ENCODE measurements at regions not wholly inside any gene's neighbourhood (a gene's known extent, or its start where the extent isn't known, plus 50 kb on each side); places are given as distances from the start of the nearest gene placed in this dataset.
"Not testable (repeated sequence)": the region's sequence is repeated elsewhere in the genome, so short reads cannot be mapped to it uniquely, and the experiment has no call there.

DNA sequence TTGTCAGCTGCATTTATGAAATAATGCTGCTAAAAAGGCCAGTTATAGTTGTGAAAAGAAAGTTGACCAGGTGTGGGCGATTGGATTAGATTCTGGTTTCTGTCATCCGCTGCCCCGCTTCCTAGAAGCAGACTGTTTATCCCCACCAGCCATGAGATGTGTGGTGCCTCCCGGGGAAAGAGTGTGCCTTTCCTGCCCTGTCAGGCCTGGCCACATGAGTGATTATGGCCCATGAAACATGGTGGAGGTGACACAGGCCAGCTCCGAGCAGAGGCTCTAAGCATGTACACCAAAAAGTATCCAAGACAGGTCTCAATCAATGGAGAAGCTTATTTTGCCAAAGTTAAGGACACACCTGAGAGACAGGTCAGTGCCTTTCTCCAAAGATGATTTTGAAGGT lies 85.4 kb upstream of the ABHD2 start:
- peaks cover 8% of the 10 kb centered on the region for H3K27me3 Mint-ChIP-seq
- ATAC-seq, result no peak
- H3K4me3 Mint-ChIP-seq, result no peak overlapping the region
- H3K27ac Mint-ChIP-seq, result no peak overlapping the region
- H3K9me3 Mint-ChIP-seq (ENCODE audit: low read depth), result no peaks in the 10 kb centered on the region
- H3K4me1 Mint-ChIP-seq, result peaks cover 8% of the 10 kb centered on the region
- no peak for DNase-seq
- no peaks in the 10 kb centered on the region for H3K36me3 Mint-ChIP-seq
- CTCF ChIA-PET, result interaction anchor here (1.3 to 1.9 kb wide), 3 partner anchors 13 to 204 kb away, joined by 3 to 14 read pairs (median 3); no protein-coding TSS in a partner anchor

DNA sequence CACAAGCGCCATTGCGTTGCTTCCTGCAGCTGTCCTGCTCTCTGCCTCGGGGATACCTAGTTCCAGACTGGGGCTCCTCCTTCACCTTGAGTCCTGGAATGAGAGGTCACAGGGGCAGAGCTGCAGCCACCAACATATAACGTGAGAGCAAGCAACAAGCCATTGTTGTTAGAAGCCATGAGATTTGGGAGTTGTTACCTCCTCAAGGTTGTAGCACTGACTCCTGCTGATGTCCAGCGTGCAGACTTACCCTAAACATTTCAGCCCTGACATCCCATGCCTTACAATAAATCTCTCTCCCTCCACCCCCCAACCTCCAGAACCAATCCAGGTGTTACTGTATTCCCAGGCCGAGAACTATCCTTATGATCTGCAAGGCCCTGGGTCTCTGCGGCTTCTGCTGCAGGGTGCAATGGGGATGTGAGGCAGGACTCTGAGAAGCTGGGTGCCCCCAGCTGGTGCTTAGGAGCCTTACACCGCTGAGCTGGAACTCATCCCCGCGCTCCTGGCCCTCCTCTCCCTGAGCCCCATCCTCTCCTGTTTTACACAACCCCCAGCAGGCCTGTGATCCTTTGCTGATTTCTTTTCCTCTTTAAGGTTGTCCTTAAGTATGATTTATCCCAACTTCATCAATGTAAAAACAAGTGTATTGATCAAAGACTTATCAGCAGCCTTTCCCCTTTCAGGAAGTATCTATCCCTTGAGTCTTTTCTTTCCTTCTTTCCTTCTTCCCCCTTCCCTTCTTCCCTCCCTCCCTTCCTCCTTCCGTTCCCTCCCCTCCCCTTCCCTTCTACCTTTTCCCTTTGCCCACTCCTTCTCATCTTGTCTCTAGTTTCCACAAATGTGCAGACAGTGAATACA lies 84.2 kb upstream of the ABHD2 start:
- Mint-ChIP-seq H3K4me3 (no peak overlapping the region), H3K27ac (no peak overlapping the region), H3K36me3 (no peaks in the 10 kb centered on the region), H3K4me1 (peaks cover 8% of the 10 kb centered on the region), H3K9me3 (ENCODE audit: low read depth) (no peaks in the 10 kb centered on the region), H3K27me3 (peaks cover 10% of the 10 kb centered on the region)
- ATAC-seq, result no peak
- CTCF ChIA-PET, result interaction anchor here (1.3 to 1.9 kb wide), 3 partner anchors 11 to 203 kb away, joined by 3 to 14 read pairs (median 3); no protein-coding TSS in a partner anchor
- DNase-seq, result no peak

DNA sequence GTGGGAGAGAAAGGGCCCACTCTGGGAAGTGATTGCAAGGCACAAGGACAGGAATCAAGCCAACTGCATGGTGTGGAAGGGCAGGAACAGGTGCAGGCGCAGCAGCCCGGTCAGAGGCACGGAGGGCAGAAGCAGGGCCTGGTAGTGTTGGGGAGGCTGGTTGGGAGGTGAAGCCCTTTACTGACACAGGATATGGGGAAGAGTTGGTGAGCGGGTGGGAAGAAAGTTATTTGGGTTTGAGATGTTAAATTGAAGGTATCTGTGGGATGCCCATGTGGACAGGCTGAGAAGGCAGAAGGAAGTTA lies 83.6 kb upstream of the ABHD2 start:
- Mint-ChIP-seq H3K27ac (no peak overlapping the region), H3K27me3 (peaks cover 16% of the 10 kb centered on the region), H3K4me1 (peaks cover 8% of the 10 kb centered on the region), H3K36me3 (no peaks in the 10 kb centered on the region), H3K4me3 (no peak overlapping the region), H3K9me3 (ENCODE audit: low read depth) (no peaks in the 10 kb centered on the region)
- no peak for ATAC-seq
- CTCF ChIA-PET, result interaction anchor here (0.7 to 1.9 kb wide), 2 partner anchors 100 to 380 kb away, joined by 3 to 14 read pairs; no protein-coding TSS in a partner anchor
- DNase-seq, result no peak

DNA sequence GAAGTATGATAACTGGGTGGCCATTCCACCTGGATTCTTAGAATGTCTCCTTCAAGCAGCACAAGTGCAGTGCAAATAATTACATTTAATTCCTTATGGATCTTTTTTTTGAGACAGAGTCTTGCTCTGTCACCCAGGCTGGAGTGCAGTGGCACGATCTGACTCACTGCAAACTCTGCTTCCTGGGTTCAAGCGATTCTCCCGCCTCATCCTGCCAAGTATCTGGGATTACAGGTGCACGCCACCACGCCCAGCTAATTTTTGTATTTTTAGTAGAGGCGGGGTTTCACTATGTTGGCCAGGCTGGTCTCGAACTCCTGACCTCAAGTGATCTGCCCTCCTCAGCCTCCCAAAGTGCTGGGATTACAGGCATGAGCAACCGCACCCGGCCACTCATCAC lies 80.7 kb upstream of the ABHD2 start:
- peaks cover 27% of the 10 kb centered on the region for H3K27me3 Mint-ChIP-seq
- H3K4me1 Mint-ChIP-seq; H3K9me3 Mint-ChIP-seq (ENCODE audit: low read depth); H3K36me3 Mint-ChIP-seq; H3K27ac Mint-ChIP-seq; H3K4me3 Mint-ChIP-seq; DNase-seq; ATAC-seq; CTCF ChIA-PET: not testable (repeated sequence)

DNA sequence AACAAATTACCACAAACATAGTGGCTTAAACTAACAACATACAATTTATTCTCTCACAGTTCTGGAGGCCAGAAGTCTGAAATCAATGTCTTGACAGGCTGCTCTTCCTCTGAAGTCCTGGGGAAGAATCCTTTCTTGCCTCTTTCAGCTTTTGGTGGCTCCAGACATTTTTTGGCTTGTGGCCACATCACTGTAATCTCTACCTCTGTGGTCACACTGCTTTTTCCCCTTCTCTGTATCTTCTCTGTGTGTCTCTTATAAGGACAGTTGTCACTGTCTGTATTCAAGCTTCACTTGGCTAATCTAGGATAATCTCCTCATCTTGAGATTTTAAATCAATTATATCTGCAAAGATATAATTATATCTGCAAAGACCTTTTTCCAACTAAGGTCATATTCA lies 80.3 kb upstream of the ABHD2 start:
- Mint-ChIP-seq H3K4me1 (no peaks in the 10 kb centered on the region), H3K36me3 (no peaks in the 10 kb centered on the region), H3K27ac (no peak overlapping the region), H3K4me3 (no peak overlapping the region), H3K9me3 (ENCODE audit: low read depth) (no peaks in the 10 kb centered on the region), H3K27me3 (peaks cover 28% of the 10 kb centered on the region)
- ATAC-seq (no peak), DNase-seq (no peak)
- CTCF ChIA-PET, result no interaction called here

DNA sequence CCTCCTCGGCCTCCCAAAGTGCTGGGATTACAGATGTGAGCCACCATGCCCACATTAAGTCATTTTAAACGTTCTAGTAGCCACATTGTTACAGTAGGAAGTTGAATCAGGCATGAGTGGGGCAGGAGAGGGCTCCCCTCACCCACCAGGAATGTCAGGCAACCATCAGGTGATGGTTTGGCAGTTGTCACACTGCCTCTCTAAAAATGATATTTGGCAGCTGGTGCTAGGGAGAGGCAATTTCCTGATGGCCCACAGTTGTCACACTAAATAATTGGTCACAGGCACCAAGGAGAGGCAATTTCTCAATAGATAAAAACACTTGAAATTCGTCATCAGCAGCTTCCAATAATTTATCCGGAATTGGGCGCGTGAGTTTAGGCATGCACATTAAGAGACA lies 79.2 kb upstream of the ABHD2 start:
- CTCF ChIA-PET, result interaction anchor here (0.6 to 1.9 kb wide), 2 partner anchors 31 to 104 kb away, joined by 3 to 6 read pairs; no protein-coding TSS in a partner anchor
- no peak for ATAC-seq
- H3K9me3 Mint-ChIP-seq (ENCODE audit: low read depth), result no peaks in the 10 kb centered on the region
- DNase-seq, result no peak
- H3K36me3 Mint-ChIP-seq, result no peaks in the 10 kb centered on the region
- no peaks in the 10 kb centered on the region for H3K4me1 Mint-ChIP-seq
- H3K4me3 Mint-ChIP-seq, result no peak overlapping the region
- no peak overlapping the region for H3K27ac Mint-ChIP-seq
- peaks cover 33% of the 10 kb centered on the region for H3K27me3 Mint-ChIP-seq

DNA sequence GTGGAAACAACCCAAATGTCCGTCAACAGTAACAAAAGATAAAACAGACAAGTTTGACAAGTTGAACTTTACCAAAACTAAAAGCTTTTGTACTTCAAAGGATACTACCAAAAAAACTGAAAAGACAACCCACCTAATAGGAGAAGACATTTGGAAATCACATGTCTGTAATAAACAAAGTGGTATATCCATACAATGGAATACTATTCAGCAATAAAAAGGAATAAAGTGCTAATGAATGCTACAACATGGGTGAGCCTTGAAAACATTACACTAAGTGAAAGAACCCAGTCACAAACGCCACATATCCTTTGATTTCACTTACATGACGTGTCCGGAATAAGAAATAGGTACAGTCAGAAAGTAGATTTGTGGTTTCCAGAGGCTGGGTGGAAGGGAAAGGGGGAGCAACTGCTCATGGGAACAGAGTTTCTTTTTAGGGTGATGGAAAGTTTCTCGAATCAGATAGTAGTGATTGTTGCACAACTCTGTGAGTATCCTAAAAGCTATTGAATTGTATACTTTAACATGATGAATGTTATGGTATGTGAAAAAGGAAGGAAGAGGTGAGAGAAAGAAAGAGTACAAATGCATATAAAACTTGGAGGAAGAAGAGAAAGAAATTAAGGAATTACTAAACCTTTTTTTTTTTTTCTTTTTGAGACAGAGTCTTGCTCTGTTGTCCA lies 72.7 kb upstream of the ABHD2 start:
- Mint-ChIP-seq H3K36me3 (no peaks in the 10 kb centered on the region), H3K4me1 (peaks cover 20% of the 10 kb centered on the region), H3K9me3 (ENCODE audit: low read depth) (no peaks in the 10 kb centered on the region), H3K27me3 (peaks cover 46% of the 10 kb centered on the region), H3K27ac (no peak overlapping the region), H3K4me3 (no peak overlapping the region)
- CTCF ChIA-PET, result interaction anchor here (0.6 to 2.0 kb wide), 3 partner anchors 12 to 110 kb away, joined by 3 to 10 read pairs (median 3); no protein-coding TSS in a partner anchor
- ATAC-seq (no peak), DNase-seq (no peak)

DNA sequence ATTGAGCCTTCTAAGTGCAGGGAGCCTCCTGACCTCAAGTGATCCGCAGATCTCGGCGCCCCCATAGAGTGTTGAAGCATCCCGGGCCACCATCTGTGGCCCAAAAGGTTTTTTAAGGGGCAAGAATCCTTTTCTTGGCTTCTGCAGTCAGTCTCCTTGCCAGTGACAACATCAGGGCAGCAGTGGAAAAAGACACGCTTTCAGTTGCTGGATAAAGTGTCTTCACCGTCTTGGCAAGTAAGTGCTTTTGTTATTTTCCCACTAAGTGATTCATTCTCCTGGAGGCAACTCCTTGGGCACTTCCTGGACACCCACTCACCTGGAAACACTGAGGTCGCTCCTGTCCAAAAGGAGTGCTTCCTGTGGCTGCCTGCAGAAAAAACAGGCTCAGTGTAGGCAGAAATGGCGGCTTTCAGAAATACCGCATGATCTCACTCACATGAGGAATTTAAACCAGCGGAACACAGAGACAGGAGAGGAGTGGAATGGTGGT lies 71.7 kb upstream of the ABHD2 start:
- ATAC-seq (no peak), DNase-seq (no peak)
- H3K36me3 Mint-ChIP-seq, result no peaks in the 10 kb centered on the region
- peaks cover 20% of the 10 kb centered on the region for H3K4me1 Mint-ChIP-seq
- peaks cover 43% of the 10 kb centered on the region for H3K27me3 Mint-ChIP-seq
- no peak overlapping the region for H3K27ac Mint-ChIP-seq
- no peaks in the 10 kb centered on the region for H3K9me3 Mint-ChIP-seq (ENCODE audit: low read depth)
- H3K4me3 Mint-ChIP-seq, result no peak overlapping the region
- CTCF ChIA-PET, result interaction anchor here (0.7 to 2.5 kb wide), 5 partner anchors 11 to 125 kb away, joined by 3 to 23 read pairs (median 9); partner anchors contain the start of gene HAPLN3

DNA sequence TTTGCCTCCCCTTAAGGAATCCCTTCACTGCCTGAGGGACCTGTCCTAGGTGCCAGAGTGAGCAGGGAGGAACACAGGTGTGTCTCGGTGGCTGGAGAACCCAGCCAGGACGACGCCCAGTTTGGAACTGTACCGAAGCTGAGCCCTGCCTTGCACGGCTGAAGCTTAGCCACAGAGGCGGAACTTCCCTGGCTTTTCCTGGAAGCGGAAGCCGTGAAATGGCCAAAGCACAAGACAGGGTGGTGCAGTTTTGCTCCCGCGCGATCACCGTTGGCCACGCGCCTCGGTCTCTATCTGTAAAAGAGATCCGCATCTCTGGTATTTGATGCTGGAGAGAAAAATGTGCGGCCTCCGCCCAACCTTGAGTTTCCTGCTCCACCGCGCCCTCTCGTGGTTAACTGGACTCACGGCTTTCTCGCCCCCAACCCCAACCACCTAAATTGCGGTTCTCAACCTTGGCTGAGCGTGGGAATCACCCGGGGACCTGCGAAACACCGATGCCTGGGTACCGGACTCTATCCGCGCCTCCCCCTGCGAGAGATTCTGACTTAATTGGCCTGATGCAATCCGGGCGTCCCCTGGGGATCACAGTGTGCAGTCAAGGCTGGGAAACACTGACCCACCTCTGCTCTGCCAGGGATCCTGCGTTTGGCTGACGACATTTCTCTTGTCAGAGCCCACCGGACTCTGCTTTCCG lies 70.7 kb upstream of the ABHD2 start:
- CTCF ChIA-PET, result interaction anchor here (0.7 to 2.5 kb wide), 8 partner anchors 10 to 189 kb away, joined by 3 to 23 read pairs (median 3); partner anchors contain the start of gene HAPLN3
- Mint-ChIP-seq H3K9me3 (ENCODE audit: low read depth) (no peaks in the 10 kb centered on the region), H3K27me3 (peaks cover 45% of the 10 kb centered on the region), H3K36me3 (no peaks in the 10 kb centered on the region), H3K27ac (peak overlapping the region; percentile 47), H3K4me3 (peak overlapping the region; percentile 57), H3K4me1 (peaks cover 20% of the 10 kb centered on the region)
- ATAC-seq (peak; percentile 87), DNase-seq (peak; percentile 87)

DNA sequence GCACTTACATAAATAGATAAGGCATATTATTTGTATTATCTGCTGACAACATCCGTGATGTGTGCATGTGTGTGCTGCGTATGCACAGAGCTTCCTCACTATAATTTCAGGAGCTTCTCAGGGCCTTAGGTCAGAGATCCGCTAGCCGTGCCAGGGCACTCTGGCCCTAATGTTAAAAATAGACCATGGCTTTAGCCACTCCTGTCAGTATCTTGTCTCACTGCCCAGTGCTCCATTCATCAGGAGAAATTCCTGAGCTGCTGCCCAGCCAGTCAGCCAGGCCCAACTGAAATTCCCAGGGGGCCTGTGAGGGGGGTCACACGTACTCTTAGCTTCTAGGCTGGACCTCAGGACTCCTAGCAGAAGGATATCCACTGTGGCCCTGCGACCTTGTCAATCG lies 70.0 kb upstream of the ABHD2 start:
- no peak for ATAC-seq
- Mint-ChIP-seq H3K36me3 (no peaks in the 10 kb centered on the region), H3K4me3 (no peak overlapping the region), H3K27me3 (peaks cover 42% of the 10 kb centered on the region), H3K4me1 (peaks cover 20% of the 10 kb centered on the region), H3K9me3 (ENCODE audit: low read depth) (no peaks in the 10 kb centered on the region), H3K27ac (no peak overlapping the region)
- CTCF ChIA-PET, result interaction anchor here (0.9 to 2.5 kb wide), 6 partner anchors 10 to 189 kb away, joined by 3 to 23 read pairs (median 4); partner anchors contain the start of gene HAPLN3
- no peak for DNase-seq

DNA sequence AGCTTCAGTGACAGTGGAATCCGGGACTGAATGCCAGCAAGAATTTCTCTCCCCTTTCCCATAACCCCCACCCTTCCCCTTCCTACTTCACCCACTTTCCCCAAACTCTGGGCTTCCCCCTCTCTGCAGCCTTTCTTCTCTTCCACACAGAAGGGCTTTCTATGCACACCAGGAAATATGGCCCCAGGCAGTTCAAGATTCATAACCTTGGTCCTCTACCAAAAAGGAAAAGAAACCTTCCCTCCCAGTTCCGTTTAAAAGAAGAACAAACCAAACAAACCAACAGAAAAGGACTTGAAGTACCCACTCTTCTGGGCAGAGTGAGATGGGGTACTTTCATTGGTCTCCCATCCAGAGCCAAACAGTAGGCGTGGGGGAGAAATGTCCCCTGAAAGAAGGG lies 68.8 kb upstream of the ABHD2 start:
- ATAC-seq, result no peak
- H3K4me3 Mint-ChIP-seq, result no peak overlapping the region
- H3K36me3 Mint-ChIP-seq, result no peaks in the 10 kb centered on the region
- no peak overlapping the region for H3K27ac Mint-ChIP-seq
- peaks cover 20% of the 10 kb centered on the region for H3K4me1 Mint-ChIP-seq
- DNase-seq, result no peak
- peaks cover 38% of the 10 kb centered on the region for H3K27me3 Mint-ChIP-seq
- CTCF ChIA-PET, result interaction anchor here (2.4 to 2.5 kb wide), 2 partner anchors 8 to 115 kb away, joined by 9 to 23 read pairs; no protein-coding TSS in a partner anchor
- H3K9me3 Mint-ChIP-seq (ENCODE audit: low read depth), result no peaks in the 10 kb centered on the region

DNA sequence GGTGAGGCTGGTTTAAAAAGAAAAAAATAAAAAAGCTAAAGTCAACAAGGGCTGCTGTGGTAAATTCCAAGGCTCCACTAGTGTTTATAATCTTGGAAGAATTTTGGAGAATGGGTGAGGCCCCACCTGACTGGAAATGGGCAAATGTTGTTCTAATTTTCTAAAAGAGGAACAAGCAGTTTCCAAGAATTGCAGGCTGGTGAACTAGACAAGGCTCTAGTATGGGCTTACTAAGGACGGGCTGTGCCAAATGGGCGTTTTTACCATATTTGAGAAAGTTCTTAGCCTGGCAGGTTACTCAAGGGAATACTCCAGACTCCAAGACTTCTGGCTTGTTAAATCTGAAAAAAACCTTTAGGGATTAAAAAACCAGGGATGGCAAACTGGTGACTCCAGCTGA lies 67.0 kb upstream of the ABHD2 start:
- no peaks in the 10 kb centered on the region for H3K36me3 Mint-ChIP-seq
- ATAC-seq (no peak), DNase-seq (no peak)
- H3K9me3 Mint-ChIP-seq (ENCODE audit: low read depth), result no peaks in the 10 kb centered on the region
- H3K4me1 Mint-ChIP-seq, result peaks cover 20% of the 10 kb centered on the region
- CTCF ChIA-PET, result interaction anchor here (1.1 to 2.8 kb wide), 3 partner anchors 34 to 117 kb away, joined by 3 to 18 read pairs (median 3); no protein-coding TSS in a partner anchor
- H3K27ac Mint-ChIP-seq, result no peak overlapping the region
- H3K27me3 Mint-ChIP-seq, result peaks cover 26% of the 10 kb centered on the region
- no peak overlapping the region for H3K4me3 Mint-ChIP-seq

DNA sequence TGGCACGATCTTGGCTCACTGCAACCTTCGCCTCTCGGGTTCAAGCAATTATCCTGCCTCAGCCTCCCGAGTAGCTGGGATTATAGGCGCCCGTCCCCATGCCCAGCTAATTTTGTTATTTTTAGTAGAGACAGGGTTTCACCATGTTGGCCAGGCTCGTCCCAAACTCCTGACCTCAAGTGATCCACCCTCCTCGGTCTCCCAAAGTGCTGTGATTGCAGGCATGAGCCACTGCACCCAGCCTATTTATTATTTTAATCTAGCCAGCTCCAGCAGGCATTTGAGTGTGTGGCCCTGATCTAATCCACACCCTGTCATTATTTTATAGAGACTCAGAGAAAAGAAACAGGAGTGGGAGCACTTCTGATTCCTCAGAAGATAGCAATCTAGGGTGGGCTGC lies 66.4 kb upstream of the ABHD2 start:
- H3K36me3 Mint-ChIP-seq; H3K9me3 Mint-ChIP-seq (ENCODE audit: low read depth); DNase-seq; H3K4me3 Mint-ChIP-seq; ATAC-seq; H3K27ac Mint-ChIP-seq: not testable (repeated sequence)
- CTCF ChIA-PET, result interaction anchor here (1.1 to 2.8 kb wide), 5 partner anchors 33 to 336 kb away, joined by 3 to 18 read pairs (median 3); no protein-coding TSS in a partner anchor
- Mint-ChIP-seq H3K4me1 (peaks cover 17% of the 10 kb centered on the region), H3K27me3 (peaks cover 21% of the 10 kb centered on the region)

Data from activated CD8-positive, alpha-beta memory T cell treated with anti-CD3 and anti-CD28 coated beads, Interleukin-2, amount 10 ng/mL, durations not matched to agents 7 days and 5 days (primary cell).